DMS153 treated with DMSO at 0.1 percent for 48 hours (cell line): ENCODE measurements at regions not wholly inside any gene's neighbourhood (a gene's known extent, or its start where the extent isn't known, plus 50 kb on each side); places are given as distances from the start of the nearest gene placed in this dataset.

Experiments used
- DNase-seq: peaks from one replicate; lab custom pipeline; 2025; ENCODE audit not compliant: unreplicated experiment; lab: John Stamatoyannopoulos, UW

GRCh38 chr3:182436547-182436946, 356.8 kb upstream of the ATP11B start:
- DNase-seq: peak; percentile 96

- peak; percentile 94 for DNase-seq
These were observed 354.9 kb upstream of the ATP11B start for GRCh38 chr3:182438398-182438797.

GRCh38 chr3:182440101-182440500, 353.2 kb upstream of the ATP11B start:
- no peak for DNase-seq

- DNase-seq: no peak
These were observed 347.7 kb upstream of the ATP11B start for GRCh38 chr3:182445576-182445975.

GRCh38 chr3:182450942-182451787, 342.1 kb upstream of the ATP11B start:
- DNase-seq: no peak

DNA sequence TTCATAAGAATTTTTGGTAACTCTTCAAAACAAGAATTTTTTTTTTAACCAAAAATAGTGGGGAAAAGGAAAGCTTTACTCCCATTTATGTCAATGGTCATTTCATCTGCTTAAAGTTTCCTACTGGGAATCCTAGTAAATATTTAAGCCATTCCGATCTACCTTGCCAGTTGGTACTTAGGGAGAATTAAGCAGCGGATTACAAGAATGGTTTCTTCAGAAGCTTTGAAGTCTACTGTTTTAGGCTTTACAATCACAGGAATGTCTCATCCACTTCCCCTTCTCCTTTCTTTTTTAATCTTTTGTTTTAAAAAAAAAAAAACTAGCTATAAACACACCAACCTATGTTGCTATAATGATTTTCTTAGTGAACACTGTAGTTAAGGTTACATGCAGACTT, 341.4 kb upstream of the ATP11B start:
- DNase-seq: no peak

DNA sequence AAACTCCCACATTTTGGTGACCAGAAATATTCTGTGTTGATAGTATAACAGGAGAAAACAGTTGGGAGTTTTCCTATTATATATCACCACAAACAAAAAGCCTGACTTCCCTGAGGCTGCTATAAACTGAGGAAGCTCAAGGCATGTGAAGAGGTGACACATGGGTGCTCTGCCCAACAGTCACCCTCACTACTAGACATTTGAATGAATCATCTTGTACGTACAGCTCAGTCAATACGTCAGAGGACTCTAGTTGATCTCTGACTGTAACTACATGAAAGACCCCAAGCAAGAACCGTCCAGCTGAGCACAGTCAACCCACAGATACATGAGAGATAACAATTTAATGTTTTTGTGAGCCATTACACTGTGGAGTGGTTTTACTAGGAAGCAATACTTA, 338.3 kb upstream of the ATP11B start:
- DNase-seq: no peak

- no peak for DNase-seq
These were observed 333.0 kb upstream of the ATP11B start for GRCh38 chr3:182460303-182460702.

DNA sequence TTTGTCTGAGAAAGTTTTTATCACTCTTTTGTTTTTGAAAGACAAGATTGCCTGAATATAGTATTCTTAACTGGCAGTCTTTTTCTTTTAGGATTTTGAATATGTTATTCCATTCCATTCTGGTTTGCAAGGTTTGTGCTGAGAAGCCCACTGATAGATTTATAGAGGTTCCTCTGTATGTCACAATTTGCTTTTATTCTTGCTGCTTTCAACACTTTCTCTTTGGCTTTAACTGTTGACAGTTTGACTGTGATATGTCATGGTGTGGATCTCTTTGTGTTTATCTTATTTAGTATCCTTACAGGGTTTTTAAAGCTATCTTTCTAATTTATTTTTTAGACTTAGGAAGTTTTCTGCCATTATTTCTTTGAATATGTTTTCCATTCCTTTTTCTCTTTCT, 331.2 kb upstream of the ATP11B start:
- no peak for DNase-seq

DNA sequence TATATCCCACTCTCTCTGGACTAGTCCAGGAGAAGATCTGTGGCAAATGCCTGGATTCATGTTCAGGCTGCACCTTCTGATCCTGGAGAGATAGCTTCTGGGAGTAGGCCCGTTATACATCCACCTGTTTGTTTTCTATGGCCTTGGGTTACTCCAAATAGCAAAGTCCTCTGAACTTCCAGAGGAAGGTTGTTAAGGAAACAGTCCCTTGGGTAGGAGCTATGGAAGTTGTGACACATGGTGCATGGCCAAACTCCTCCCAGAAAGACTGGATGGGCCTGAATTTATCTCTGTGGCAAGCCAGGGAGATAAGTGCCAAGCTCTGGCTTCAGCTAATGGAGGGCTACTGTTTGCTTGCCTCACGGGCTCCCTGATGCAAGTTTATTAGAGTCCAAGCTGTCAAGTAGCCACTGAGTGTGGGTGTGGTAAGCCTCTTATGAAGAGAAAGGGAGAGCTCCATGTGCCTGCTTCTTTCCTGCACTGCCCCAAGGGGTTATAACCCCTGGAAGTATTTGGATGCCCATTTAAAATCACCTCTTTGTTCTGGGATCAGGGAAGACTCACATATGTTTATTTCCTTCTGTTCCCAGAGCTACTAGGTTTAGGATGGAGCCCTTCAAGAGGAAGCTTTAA, 328.7 kb upstream of the ATP11B start:
- no peak for DNase-seq

DNA sequence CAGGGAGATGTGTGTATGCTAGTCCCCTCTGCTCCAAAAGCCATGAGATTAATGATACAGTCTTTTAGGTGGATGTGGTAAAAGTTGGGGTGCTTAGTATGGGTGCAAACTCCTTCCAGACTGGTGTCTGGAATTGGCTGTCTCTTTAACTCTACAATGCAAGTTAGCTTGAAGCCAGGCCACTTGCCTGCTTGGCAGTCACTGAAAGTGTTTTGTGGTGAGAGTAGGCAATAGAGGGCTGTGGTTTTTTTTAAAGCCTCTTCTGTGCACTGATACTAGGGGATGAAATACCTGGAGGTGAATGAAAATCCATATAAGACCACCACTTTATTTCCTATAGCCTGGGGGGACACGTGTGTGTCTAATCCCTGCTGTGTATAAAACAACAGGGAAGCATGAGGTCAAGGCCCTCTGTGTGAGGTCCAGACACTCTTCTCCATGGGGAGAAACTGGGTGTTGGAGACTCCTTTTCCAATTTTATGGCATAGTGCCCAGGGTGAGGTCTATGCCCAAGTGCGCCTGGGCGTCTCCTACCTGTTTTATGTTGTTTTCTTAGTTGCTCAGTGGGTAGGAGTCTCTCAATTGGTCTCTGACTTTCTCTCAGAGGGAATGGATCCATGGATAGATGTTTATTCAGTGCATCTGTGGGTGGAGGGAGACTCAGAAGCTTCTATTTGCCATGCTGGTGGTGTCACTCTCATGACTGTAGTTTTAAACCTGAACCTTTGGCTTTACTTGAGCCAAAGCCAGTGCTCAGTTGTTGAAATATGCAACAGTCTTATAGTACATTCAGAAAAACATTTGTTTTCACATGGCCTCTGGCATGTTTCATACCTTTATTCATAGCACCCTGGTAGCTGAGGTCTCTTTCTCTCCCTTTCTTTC, 327.8 kb upstream of the ATP11B start:
- peak; percentile 42 for DNase-seq

DNA sequence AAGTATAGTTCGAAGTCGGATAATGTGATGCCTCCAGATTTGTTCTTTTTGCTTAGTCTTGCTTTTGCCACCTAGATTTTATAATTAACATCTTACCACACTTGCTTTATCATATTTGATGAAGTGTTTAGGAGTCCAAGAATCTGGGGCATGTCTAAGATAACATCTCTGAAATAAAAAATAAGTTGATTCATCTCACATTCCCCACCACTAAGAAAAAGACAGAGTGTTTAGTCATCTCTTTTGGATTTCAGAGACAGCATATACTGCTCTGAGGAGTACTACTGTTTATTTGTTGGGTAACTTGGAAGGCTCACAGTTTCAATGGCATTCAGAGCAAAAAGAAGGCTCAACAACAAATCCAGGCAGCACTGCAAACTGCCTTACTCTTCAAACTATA, 324.2 kb upstream of the ATP11B start:
- no peak for DNase-seq

- no peak for DNase-seq
These were observed 323.1 kb upstream of the ATP11B start for GRCh38 chr3:182470187-182470586.

- DNase-seq: no peak
These were observed 320.1 kb upstream of the ATP11B start for GRCh38 chr3:182473191-182473710.

DNA sequence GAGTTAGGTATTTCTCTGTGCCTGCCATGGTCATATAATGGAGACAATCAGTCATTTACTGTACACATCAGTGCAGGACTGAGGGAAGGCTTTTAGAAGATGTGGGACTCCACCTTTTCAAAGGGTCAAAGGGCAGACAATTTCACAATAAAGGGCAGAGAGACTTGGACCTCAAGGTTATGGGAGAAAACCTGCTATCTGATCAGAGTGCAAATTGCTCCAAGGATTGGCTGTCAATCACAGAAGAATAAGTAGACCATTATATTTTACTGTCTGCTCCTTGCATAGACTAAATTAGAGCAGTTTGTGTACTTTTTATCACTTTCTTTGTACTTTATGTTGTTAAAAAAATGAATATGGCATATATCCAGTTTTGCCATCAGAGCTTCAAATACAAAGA, 314.9 kb upstream of the ATP11B start:
- DNase-seq: no peak

DNA sequence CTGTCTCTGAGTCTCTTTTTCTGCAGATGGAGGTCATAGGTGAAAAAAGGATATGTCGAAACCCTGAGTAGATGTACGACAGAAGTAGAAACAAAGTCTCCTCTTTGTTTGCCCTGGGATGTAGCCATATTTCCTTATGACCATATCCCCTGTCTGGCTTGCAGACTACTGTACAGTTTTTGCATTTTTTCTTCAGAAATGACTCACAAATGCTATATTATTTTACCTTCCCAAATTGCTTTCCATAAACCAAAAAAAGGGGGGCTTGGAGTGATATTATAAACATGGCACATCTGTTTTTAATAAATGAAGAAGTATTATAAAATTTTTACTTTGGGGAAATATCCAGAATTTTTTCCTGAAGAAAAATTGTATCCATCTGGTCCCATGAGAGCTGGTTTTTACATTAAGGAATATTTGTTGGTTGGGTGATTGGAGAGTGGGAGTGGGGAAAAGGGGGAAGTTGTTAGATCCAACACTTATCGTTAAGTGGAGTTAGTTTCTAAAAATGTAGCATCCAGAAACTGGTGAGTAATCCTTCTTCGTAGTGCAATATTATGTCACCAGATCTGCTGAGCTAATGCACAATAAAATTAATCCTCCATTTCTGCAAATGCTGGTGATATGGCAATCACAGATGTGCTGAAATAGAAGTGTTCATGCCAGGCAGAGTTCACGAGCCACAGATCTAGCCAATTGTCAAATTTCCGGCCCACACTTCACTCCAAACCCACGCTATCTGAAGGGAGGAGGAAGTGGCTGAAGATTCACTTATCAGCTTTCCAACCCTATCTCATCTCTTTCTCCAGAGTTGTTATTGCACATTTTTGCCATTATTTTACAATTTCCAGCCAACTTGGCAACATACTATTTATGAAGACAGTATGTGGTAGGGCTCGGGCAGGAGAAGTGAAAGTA, 313.6 kb upstream of the ATP11B start:
- no peak for DNase-seq

GRCh38 chr3:182482705-182483104, 310.6 kb upstream of the ATP11B start:
- no peak for DNase-seq

DNA sequence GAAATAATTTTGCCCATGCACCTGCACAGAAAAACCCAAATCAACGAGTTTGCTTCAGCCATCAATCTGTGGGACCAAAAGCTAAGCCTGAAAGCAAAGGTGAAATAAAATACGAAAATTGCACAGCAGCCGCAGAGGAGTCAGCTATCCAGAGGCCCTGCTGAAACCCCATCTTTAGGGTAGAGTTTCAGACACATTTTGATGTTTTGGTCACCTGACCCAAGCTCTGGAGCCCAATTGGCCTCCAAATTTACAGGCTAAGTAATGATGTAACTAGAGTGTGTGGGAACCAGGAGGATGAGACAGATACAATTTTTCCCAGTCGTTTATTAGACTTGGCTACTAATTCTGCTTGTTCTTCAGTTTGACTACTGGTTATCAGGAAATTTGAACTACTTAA, 308.6 kb upstream of the ATP11B start:
- DNase-seq: no peak

GRCh38 chr3:182485301-182485700, 308.0 kb upstream of the ATP11B start:
- no peak for DNase-seq

GRCh38 chr3:182486463-182486862, 306.8 kb upstream of the ATP11B start:
- DNase-seq: peak; percentile 27
